Panc1 (cell line): ENCODE measurements at regions not wholly inside any gene's neighbourhood (a gene's known extent, or its start where the extent isn't known, plus 50 kb on each side); places are given as distances from the start of the nearest gene placed in this dataset.

Experiments used
- POLR2AphosphoS5 ChIP-seq: IDR thresholded peaks from 2 replicates; pipeline ENCODE4 v1.6.1; 2012; ENCODE audit warnings: mild to moderate bottlenecking, low read depth, low read length, moderate library complexity
- SIN3A ChIP-seq: IDR thresholded peaks from 2 replicates; pipeline ENCODE4 v1.6.1; 2012; ENCODE audit warnings: low read depth, mild to moderate bottlenecking, low read length, moderate library complexity, borderline replicate concordance; ENCODE audit not compliant: insufficient read depth
- TCF7L2 ChIP-seq: IDR thresholded peaks from 2 replicates; pipeline ENCODE4 v1.6.1; 2011; ENCODE audit warnings: mild to moderate bottlenecking, low read depth, low read length, inconsistent platforms
- TF ChIP-seq, protein P1 (sequence below): fragments of 450-650 bp; IDR thresholded peaks from 2 replicates; pipeline ENCODE4 v1.5.1; 2017; ENCODE audit warnings: mild to moderate bottlenecking
- TF ChIP-seq, protein P2 (sequence below), 2 experiments: IDR thresholded peaks; 2 replicates each; pipeline ENCODE4 v1.6.1; 2011 to 2012; ENCODE audit warnings: low read depth in 2 of 2, control low read depth in 1 of 2, low read length in 1 of 2, mild to moderate bottlenecking in 1 of 2, moderate library complexity in 1 of 2; ENCODE audit not compliant: insufficient read depth in 1 of 2

DNA sequence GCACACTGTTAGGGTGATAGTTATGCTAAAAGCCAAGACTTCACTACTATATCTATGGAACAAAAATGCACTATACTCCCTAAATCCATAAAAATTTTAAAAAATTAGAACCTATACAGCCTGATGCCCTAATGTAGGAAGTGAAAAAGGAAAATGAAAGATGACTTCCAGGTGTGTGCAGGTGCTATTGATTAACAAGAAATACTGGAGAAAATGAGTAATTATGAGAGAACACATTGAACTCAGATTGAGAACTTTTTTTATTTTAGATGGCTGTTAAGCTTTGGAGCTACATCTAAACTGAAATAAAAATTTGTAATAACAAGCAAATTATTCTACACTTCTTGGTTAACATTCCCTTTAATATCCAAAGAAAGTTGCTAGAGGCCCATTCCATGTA, 1015.7 kb downstream of the PCDH9 start:
- TF ChIP-seq, protein P1, sequence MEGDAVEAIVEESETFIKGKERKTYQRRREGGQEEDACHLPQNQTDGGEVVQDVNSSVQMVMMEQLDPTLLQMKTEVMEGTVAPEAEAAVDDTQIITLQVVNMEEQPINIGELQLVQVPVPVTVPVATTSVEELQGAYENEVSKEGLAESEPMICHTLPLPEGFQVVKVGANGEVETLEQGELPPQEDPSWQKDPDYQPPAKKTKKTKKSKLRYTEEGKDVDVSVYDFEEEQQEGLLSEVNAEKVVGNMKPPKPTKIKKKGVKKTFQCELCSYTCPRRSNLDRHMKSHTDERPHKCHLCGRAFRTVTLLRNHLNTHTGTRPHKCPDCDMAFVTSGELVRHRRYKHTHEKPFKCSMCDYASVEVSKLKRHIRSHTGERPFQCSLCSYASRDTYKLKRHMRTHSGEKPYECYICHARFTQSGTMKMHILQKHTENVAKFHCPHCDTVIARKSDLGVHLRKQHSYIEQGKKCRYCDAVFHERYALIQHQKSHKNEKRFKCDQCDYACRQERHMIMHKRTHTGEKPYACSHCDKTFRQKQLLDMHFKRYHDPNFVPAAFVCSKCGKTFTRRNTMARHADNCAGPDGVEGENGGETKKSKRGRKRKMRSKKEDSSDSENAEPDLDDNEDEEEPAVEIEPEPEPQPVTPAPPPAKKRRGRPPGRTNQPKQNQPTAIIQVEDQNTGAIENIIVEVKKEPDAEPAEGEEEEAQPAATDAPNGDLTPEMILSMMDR, result no peak
- TF ChIP-seq POLR2AphosphoS5 (no peak), SIN3A (no peak), TCF7L2 (no peak)
- TF ChIP-seq, protein P2, sequence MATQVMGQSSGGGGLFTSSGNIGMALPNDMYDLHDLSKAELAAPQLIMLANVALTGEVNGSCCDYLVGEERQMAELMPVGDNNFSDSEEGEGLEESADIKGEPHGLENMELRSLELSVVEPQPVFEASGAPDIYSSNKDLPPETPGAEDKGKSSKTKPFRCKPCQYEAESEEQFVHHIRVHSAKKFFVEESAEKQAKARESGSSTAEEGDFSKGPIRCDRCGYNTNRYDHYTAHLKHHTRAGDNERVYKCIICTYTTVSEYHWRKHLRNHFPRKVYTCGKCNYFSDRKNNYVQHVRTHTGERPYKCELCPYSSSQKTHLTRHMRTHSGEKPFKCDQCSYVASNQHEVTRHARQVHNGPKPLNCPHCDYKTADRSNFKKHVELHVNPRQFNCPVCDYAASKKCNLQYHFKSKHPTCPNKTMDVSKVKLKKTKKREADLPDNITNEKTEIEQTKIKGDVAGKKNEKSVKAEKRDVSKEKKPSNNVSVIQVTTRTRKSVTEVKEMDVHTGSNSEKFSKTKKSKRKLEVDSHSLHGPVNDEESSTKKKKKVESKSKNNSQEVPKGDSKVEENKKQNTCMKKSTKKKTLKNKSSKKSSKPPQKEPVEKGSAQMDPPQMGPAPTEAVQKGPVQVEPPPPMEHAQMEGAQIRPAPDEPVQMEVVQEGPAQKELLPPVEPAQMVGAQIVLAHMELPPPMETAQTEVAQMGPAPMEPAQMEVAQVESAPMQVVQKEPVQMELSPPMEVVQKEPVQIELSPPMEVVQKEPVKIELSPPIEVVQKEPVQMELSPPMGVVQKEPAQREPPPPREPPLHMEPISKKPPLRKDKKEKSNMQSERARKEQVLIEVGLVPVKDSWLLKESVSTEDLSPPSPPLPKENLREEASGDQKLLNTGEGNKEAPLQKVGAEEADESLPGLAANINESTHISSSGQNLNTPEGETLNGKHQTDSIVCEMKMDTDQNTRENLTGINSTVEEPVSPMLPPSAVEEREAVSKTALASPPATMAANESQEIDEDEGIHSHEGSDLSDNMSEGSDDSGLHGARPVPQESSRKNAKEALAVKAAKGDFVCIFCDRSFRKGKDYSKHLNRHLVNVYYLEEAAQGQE (IDR thresholded peaks at IDR 0.05; ENCODE audit: insufficient read depth in 1 of 2, low read depth in 2 of 2, low read length in 1 of 2), result no peak
